ENCODE measurements at regions not wholly inside any gene's neighbourhood (a gene's known extent, or its start where the extent isn't known, plus 50 kb on each side); places are given as distances from the start of the nearest gene placed in this dataset.
"Not testable (repeated sequence)": the region's sequence is repeated elsewhere in the genome, so short reads cannot be mapped to it uniquely, and the experiment has no call there.

- DNase-seq (ENCODE audit: low spot score), result no peak
These were observed 102.6 kb downstream of the LHFPL1 start for GRCh38 chrX:112577146-112577545.

- no peak for DNase-seq (ENCODE audit: low spot score)
These were observed 108.3 kb downstream of the LHFPL1 start for GRCh38 chrX:112571388-112571787.

GRCh38 chrX:112555831-112556230, 123.9 kb downstream of the LHFPL1 start:
- DNase-seq (ENCODE audit: low spot score), result no peak

GRCh38 chrX:112545051-112545450, 134.7 kb downstream of the LHFPL1 start:
- no peak for DNase-seq (ENCODE audit: low spot score)

GRCh38 chrX:112536544-112536943, 143.2 kb downstream of the LHFPL1 start:
- peak; percentile 8 for DNase-seq (ENCODE audit: low spot score)

- no peak for DNase-seq (ENCODE audit: low spot score)
These were observed 151.8 kb downstream of the LHFPL1 start for GRCh38 chrX:112527903-112528302.

GRCh38 chrX:112521676-112522075, 158.1 kb downstream of the LHFPL1 start:
- DNase-seq (ENCODE audit: low spot score), result no peak

- no peak for DNase-seq (ENCODE audit: low spot score)
These were observed 159.6 kb downstream of the LHFPL1 start for GRCh38 chrX:112520124-112520523.

GRCh38 chrX:112513154-112513553, 166.6 kb downstream of the LHFPL1 start:
- no peak for DNase-seq (ENCODE audit: low spot score)

- no peak for DNase-seq (ENCODE audit: low spot score)
These were observed 167.2 kb downstream of the LHFPL1 start for GRCh38 chrX:112512509-112512908.

GRCh38 chrX:112510629-112511028, 169.1 kb downstream of the LHFPL1 start:
- DNase-seq (ENCODE audit: low spot score), result no peak

GRCh38 chrX:112477653-112478052, 202.1 kb downstream of the LHFPL1 start:
- DNase-seq (ENCODE audit: low spot score), result no peak

GRCh38 chrX:112473654-112474053, 206.1 kb downstream of the LHFPL1 start:
- no peak for DNase-seq (ENCODE audit: low spot score)

- DNase-seq (ENCODE audit: low spot score), result no peak
These were observed 209.2 kb downstream of the LHFPL1 start for GRCh38 chrX:112470551-112470950.

- not testable (repeated sequence) for DNase-seq (ENCODE audit: low spot score)
These were observed 217.7 kb downstream of the LHFPL1 start for GRCh38 chrX:112461949-112462450.

GRCh38 chrX:112457788-112458187, 221.9 kb downstream of the LHFPL1 start:
- no peak for DNase-seq (ENCODE audit: low spot score)

GRCh38 chrX:112450810-112451209, 228.9 kb downstream of the LHFPL1 start:
- no peak for DNase-seq (ENCODE audit: low spot score)

- no peak for DNase-seq (ENCODE audit: low spot score)
These were observed 239.5 kb downstream of the LHFPL1 start for GRCh38 chrX:112440277-112440676.

- no peak for DNase-seq (ENCODE audit: low spot score)
These were observed 255.6 kb downstream of the LHFPL1 start for GRCh38 chrX:112424166-112424565.

- no peak for DNase-seq (ENCODE audit: low spot score)
These were observed 288.4 kb downstream of the LHFPL1 start for GRCh38 chrX:112391313-112391712.

- not testable (repeated sequence) for DNase-seq (ENCODE audit: low spot score)
These were observed 298.0 kb downstream of the LHFPL1 start for GRCh38 chrX:112381649-112382298.

- DNase-seq (ENCODE audit: low spot score), result no peak
These were observed 298.1 kb upstream of the TRPC5 start for GRCh38 chrX:112380541-112381278.

- DNase-seq (ENCODE audit: low spot score), result no peak
These were observed 294.9 kb upstream of the TRPC5 start for GRCh38 chrX:112377481-112377880.

- peak; percentile 1 for DNase-seq (ENCODE audit: low spot score)
These were observed 285.8 kb upstream of the TRPC5 start for GRCh38 chrX:112368371-112368770.
